ENCODE measurements at regions not wholly inside any gene's neighbourhood (a gene's known extent, or its start where the extent isn't known, plus 50 kb on each side); places are given as distances from the start of the nearest gene placed in this dataset.

DNA sequence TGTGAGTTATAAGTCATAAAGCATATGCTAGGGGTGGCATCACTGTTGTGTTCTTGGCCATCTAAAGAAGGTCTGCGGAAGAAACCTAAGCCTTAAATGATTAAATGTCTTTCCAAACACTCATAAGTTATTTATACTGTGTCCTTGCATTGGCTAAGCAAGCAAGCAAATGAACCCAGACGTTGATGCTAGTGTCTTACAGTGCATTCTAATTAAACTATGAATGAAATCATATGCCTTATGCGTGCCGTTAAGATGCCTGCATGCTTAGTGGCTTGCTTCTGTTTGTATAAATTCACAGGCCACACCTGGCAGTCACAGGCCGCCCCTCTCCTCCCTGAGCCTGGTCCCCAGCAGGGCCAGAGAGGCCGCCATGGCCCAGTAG lies 49.9 kb downstream of the RIN2 start:
- Mint-ChIP-seq H3K9me3 (ENCODE audit: insufficient read depth) (no peaks in the 10 kb centered on the region), H3K27me3 (no peaks in the 10 kb centered on the region), H3K4me1 (peaks cover 33% of the 10 kb centered on the region), H3K4me3 (no peak overlapping the region), H3K27ac (no peak overlapping the region)
- H4K20me1 ChIP-seq (ENCODE audit: control insufficient read depth, insufficient read depth, low read length, poor library complexity, severe bottlenecking), result no peaks in the 10 kb centered on the region
- H3K79me2 ChIP-seq (ENCODE audit: control insufficient read depth, insufficient read depth, low read length), result no peaks in the 10 kb centered on the region
- ChIA-PET POLR2A (no interaction called here), CTCF (interaction anchor here (0.7 to 1.6 kb wide), 5 partner anchors 8 to 185 kb away, joined by 3 to 9 read pairs (median 3); no protein-coding TSS in a partner anchor)
- DNase-seq (no peak), ATAC-seq (ENCODE audit: low read depth) (no peak)
- no peaks in the 10 kb centered on the region for H3K36me3 ChIP-seq (replicated peaks in 1 of 2; ENCODE audit: control extremely low read depth in 1 of 2, control insufficient read depth in 1 of 2, extremely low read depth in 1 of 2, insufficient read depth in 2 of 2, low read length in 1 of 2)
- no peak overlapping the region for H3K9ac ChIP-seq (ENCODE audit: low read length)
- H3K4me3 ChIP-seq (ENCODE audit: control extremely low read depth in 1 of 5, extremely low read depth in 1 of 5, insufficient read depth in 1 of 5, low read depth in 2 of 5, low read length in 4 of 5), result no peak overlapping the region
- H3K4me1 ChIP-seq (ENCODE audit: control insufficient read depth in 2 of 2, insufficient read depth in 2 of 2, low read length in 2 of 2), result peaks cover 21 to 28% of the 10 kb centered on the region in 2 donors
- intact Hi-C loops (cut with micrococcal nuclease), result no loop called here
- H3K27me3 ChIP-seq (replicated peaks in 1 of 4; ENCODE audit: control extremely low read depth in 1 of 4, control insufficient read depth in 3 of 4, insufficient read depth in 4 of 4, low read length in 3 of 4), result no peaks in the 10 kb centered on the region
- H3K27ac ChIP-seq (ENCODE audit: low read length in 2 of 2), result no peak overlapping the region
- H3K9me3 ChIP-seq (ENCODE audit: control extremely low read depth in 1 of 3, control insufficient read depth in 2 of 3, insufficient read depth in 1 of 3, low read length in 2 of 3), result no peaks in the 10 kb centered on the region
- 67% methylated on average over 3 of the region's 6 CpGs for WGBS (ENCODE audit: insufficient coverage)
- H2AFZ ChIP-seq (ENCODE audit: insufficient read depth, low read depth, low read length, poor library complexity, severe bottlenecking), result no peak overlapping the region
- no peak for TF ChIP-seq EZH2 (IDR thresholded peaks at IDR 0.05; ENCODE audit: borderline replicate concordance, insufficient read depth, low read depth, low read length, poor library complexity, severe bottlenecking)
- TF ChIP-seq, protein P1, sequence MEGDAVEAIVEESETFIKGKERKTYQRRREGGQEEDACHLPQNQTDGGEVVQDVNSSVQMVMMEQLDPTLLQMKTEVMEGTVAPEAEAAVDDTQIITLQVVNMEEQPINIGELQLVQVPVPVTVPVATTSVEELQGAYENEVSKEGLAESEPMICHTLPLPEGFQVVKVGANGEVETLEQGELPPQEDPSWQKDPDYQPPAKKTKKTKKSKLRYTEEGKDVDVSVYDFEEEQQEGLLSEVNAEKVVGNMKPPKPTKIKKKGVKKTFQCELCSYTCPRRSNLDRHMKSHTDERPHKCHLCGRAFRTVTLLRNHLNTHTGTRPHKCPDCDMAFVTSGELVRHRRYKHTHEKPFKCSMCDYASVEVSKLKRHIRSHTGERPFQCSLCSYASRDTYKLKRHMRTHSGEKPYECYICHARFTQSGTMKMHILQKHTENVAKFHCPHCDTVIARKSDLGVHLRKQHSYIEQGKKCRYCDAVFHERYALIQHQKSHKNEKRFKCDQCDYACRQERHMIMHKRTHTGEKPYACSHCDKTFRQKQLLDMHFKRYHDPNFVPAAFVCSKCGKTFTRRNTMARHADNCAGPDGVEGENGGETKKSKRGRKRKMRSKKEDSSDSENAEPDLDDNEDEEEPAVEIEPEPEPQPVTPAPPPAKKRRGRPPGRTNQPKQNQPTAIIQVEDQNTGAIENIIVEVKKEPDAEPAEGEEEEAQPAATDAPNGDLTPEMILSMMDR (IDR thresholded peaks at IDR 0.05), result no peak
- H3K4me2 ChIP-seq (replicated peaks; ENCODE audit: low read depth, low read length, poor library complexity, severe bottlenecking), result no peak overlapping the region

DNA sequence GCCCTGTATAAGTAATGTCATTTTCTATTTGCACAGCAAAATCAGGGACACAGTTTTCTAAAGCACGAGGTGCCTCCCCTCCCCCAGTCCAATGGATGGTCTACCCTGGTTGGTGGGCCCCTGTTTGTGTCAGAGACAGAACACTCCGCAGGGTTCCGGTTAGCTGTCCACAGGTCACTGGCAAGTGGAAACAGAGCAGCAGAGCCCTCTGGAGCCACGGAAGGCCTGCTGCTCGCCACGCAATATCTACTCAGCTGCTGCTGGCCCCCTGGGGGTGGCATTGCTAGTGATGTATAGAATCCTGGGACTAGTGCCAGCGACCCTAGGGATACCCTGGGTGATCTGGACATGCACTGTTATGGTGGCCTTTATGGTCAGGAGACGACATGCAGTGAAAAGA lies 50.4 kb downstream of the RIN2 start:
- peaks cover 36% of the 10 kb centered on the region for H3K4me1 Mint-ChIP-seq
- WGBS (ENCODE audit: insufficient coverage), result 95% methylated on average over 8 of the region's 8 CpGs
- no peak overlapping the region for H3K4me3 Mint-ChIP-seq
- ATAC-seq (ENCODE audit: low read depth) (no peak), DNase-seq (no peak)
- intact Hi-C loops (cut with micrococcal nuclease), result no loop called here
- Histone ChIP-seq H3K27me3 (replicated peaks in 1 of 4; ENCODE audit: control extremely low read depth in 1 of 4, control insufficient read depth in 3 of 4, insufficient read depth in 4 of 4, low read length in 3 of 4) (no peaks in the 10 kb centered on the region), H4K20me1 (ENCODE audit: control insufficient read depth, insufficient read depth, low read length, poor library complexity, severe bottlenecking) (no peaks in the 10 kb centered on the region), H2AFZ (ENCODE audit: insufficient read depth, low read depth, low read length, poor library complexity, severe bottlenecking) (no peak overlapping the region), H3K4me1 (ENCODE audit: control insufficient read depth in 2 of 2, insufficient read depth in 2 of 2, low read length in 2 of 2) (peaks cover 24 to 28% of the 10 kb centered on the region in 2 donors), H3K4me3 (ENCODE audit: control extremely low read depth in 1 of 5, extremely low read depth in 1 of 5, insufficient read depth in 1 of 5, low read depth in 2 of 5, low read length in 4 of 5) (no peak overlapping the region), H3K36me3 (replicated peaks in 1 of 2; ENCODE audit: control extremely low read depth in 1 of 2, control insufficient read depth in 1 of 2, extremely low read depth in 1 of 2, insufficient read depth in 2 of 2, low read length in 1 of 2) (no peaks in the 10 kb centered on the region), H3K9me3 (ENCODE audit: control extremely low read depth in 1 of 3, control insufficient read depth in 2 of 3, insufficient read depth in 1 of 3, low read length in 2 of 3) (no peaks in the 10 kb centered on the region), H3K79me2 (ENCODE audit: control insufficient read depth, insufficient read depth, low read length) (no peaks in the 10 kb centered on the region), H3K27ac (ENCODE audit: low read length in 2 of 2) (no peak overlapping the region), H3K4me2 (replicated peaks; ENCODE audit: low read depth, low read length, poor library complexity, severe bottlenecking) (no peak overlapping the region), H3K9ac (ENCODE audit: low read length) (no peak overlapping the region)
- H3K9me3 Mint-ChIP-seq (ENCODE audit: insufficient read depth), result no peaks in the 10 kb centered on the region
- no peak overlapping the region for H3K27ac Mint-ChIP-seq
- no peaks in the 10 kb centered on the region for H3K27me3 Mint-ChIP-seq
- ChIA-PET POLR2A (no interaction called here), CTCF (interaction anchor here (0.7 kb wide), 1 partner anchor 184 kb away, joined by 3 read pairs; no protein-coding TSS in a partner anchor)
- TF ChIP-seq EZH2 (IDR thresholded peaks at IDR 0.05; ENCODE audit: borderline replicate concordance, insufficient read depth, low read depth, low read length, poor library complexity, severe bottlenecking), result no peak
- TF ChIP-seq, protein P1 (IDR thresholded peaks at IDR 0.05), result no peak
